Hepatocyte (in vitro differentiated cells): ENCODE measurements at regions not wholly inside any gene's neighbourhood (a gene's known extent, or its start where the extent isn't known, plus 50 kb on each side); places are given as distances from the start of the nearest gene placed in this dataset.

Experiments
- DNase-seq: peaks from one replicate; pipeline ENCODE4 v3.0.0-alpha.2; 2016; ENCODE audit warnings: low spot score
- H2AFZ ChIP-seq: fragments of 200-600 bp; sonication (generic); 2 replicates; pipeline ENCODE4 v1.6.0; 2016; ENCODE audit warnings: antibody characterized with exemption, mild to moderate bottlenecking
- H3K27ac ChIP-seq: fragments of 200-600 bp; sonication (generic); 2 replicates; pipeline ENCODE4 v1.5.1; 2016; ENCODE audit warnings: mild to moderate bottlenecking
- H3K27me3 ChIP-seq: fragments of 200-600 bp; sonication (generic); 2 replicates; pipeline ENCODE4 v1.6.1; 2016
- H3K36me3 ChIP-seq: fragments of 200-600 bp; sonication (generic); replicated peaks from 2 replicates; pipeline ENCODE4 v1.5.1; 2016; ENCODE audit warnings: low read depth; ENCODE audit not compliant: insufficient read depth
- H3K4me1 ChIP-seq: fragments of 200-600 bp; sonication (generic); 2 replicates; pipeline ENCODE4 v1.5.1; 2016; ENCODE audit warnings: mild to moderate bottlenecking, moderate library complexity; ENCODE audit not compliant: insufficient read depth
- H3K4me2 ChIP-seq: fragments of 200-600 bp; sonication (generic); 2 replicates; pipeline ENCODE4 v1.6.0; 2016
- H3K4me3 ChIP-seq: fragments of 200-600 bp; sonication (generic); 2 replicates; pipeline ENCODE4 v1.5.1; 2016; ENCODE audit warnings: mild to moderate bottlenecking
- H3K79me2 ChIP-seq: fragments of 200-600 bp; sonication (generic); 2 replicates; pipeline ENCODE4 v1.6.0; 2017; ENCODE audit warnings: mild to moderate bottlenecking
- H3K9me2 ChIP-seq: fragments of 200-600 bp; sonication (generic); replicated peaks from 2 replicates; pipeline ENCODE4 v1.6.0; 2017; ENCODE audit warnings: mild to moderate bottlenecking; ENCODE audit not compliant: insufficient read depth
- H3K9me3 ChIP-seq: fragments of 200-600 bp; sonication (generic); 2 replicates; pipeline ENCODE4 v1.5.1; 2016; ENCODE audit warnings: low read depth, mild to moderate bottlenecking
- H4K20me1 ChIP-seq: fragments of 200-600 bp; sonication (generic); 2 replicates; pipeline ENCODE4 v1.6.0; 2016; ENCODE audit warnings: mild to moderate bottlenecking; ENCODE audit not compliant: insufficient read depth, poor library complexity, severe bottlenecking
- CTCF ChIP-seq: fragments of 200-600 bp; sonication (generic); IDR thresholded peaks from 2 replicates; pipeline ENCODE4 v1.5.1; 2016; ENCODE audit warnings: antibody characterized with exemption, mild to moderate bottlenecking; ENCODE audit not compliant: poor library complexity
- EZH2 ChIP-seq: fragments of 200-600 bp; sonication (generic); IDR thresholded peaks from 2 replicates; pipeline ENCODE4 v1.6.1; 2016; ENCODE audit warnings: antibody characterized with exemption, mild to moderate bottlenecking, borderline replicate concordance
- EZH2phosphoT487 ChIP-seq: fragments of 200-600 bp; sonication (generic); IDR thresholded peaks from one replicate; pipeline ENCODE4 v1.6.1; 2018; ENCODE audit warnings: antibody characterized with exemption, mild to moderate bottlenecking, low read depth, moderate library complexity; ENCODE audit not compliant: unreplicated experiment, severe bottlenecking
- WGBS: methylation state at CpG from one replicate; pipeline ENCODE4 v1.1.6; 2016; ENCODE audit warnings: low lambda C conversion rate; ENCODE audit errors: missing lambda C conversion rate; 5-methylcytosine and 5-hydroxymethylcytosine counted together

DNA sequence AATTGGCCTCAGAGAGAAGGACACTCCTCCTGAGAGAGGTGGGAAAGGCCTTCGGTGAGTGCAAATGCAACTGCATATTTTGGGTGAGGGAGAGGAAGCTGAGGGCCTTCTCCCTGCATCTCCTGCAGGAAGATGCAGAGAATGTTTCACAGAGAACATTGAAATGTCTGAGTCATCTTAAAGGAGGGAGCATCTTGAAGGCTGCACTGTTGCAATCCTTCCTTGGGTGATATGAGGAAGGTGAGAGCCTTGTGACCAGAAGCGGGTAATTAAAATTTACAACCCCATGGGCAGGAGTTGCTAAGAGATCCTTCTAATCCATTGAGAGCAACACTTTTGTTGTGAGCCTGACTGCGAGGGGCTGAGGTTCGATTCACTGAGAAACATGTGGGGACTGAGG is 375.7 kb upstream of the MARCKS start:
- no peak overlapping the region for H3K4me3 ChIP-seq
- no peak overlapping the region for H3K4me2 ChIP-seq
- no peaks in the 10 kb centered on the region for H3K4me1 ChIP-seq
- H3K27me3 ChIP-seq, result no peaks in the 10 kb centered on the region
- H3K36me3 ChIP-seq, result no peaks in the 10 kb centered on the region
- H3K79me2 ChIP-seq, result no peaks in the 10 kb centered on the region
- H3K27ac ChIP-seq, result no peak overlapping the region
- peak; percentile 28 for DNase-seq
- no peak for TF ChIP-seq CTCF
- no peak for TF ChIP-seq EZH2phosphoT487
- no peak for TF ChIP-seq EZH2
- no peaks in the 10 kb centered on the region for H4K20me1 ChIP-seq
- no peaks in the 10 kb centered on the region for H3K9me3 ChIP-seq
- no peaks in the 10 kb centered on the region for H3K9me2 ChIP-seq
- WGBS, result 79% methylated on average over 4 of the region's 4 CpGs
- H2AFZ ChIP-seq, result no peak overlapping the region

- no peak for TF ChIP-seq EZH2phosphoT487
- no peak for TF ChIP-seq CTCF
- no peak for TF ChIP-seq EZH2
- DNase-seq, result no peak
- no peaks in the 10 kb centered on the region for H3K9me3 ChIP-seq
- no peaks in the 10 kb centered on the region for H3K27me3 ChIP-seq
- H3K4me1 ChIP-seq, result no peaks in the 10 kb centered on the region
- H3K4me3 ChIP-seq, result no peak overlapping the region
- no peaks in the 10 kb centered on the region for H3K36me3 ChIP-seq
- H3K9me2 ChIP-seq, result no peaks in the 10 kb centered on the region
- H3K27ac ChIP-seq, result no peak overlapping the region
- H4K20me1 ChIP-seq, result no peaks in the 10 kb centered on the region
- no peaks in the 10 kb centered on the region for H3K79me2 ChIP-seq
- no peak overlapping the region for H3K4me2 ChIP-seq
- no peak overlapping the region for H2AFZ ChIP-seq
Observed at GRCh38 chr6:113481910-113482309, 375.2 kb upstream of the MARCKS start.

- Histone ChIP-seq H3K4me2 (no peak overlapping the region), H3K4me3 (no peak overlapping the region), H3K4me1 (no peaks in the 10 kb centered on the region), H4K20me1 (no peaks in the 10 kb centered on the region), H3K36me3 (no peaks in the 10 kb centered on the region), H3K27ac (no peak overlapping the region), H2AFZ (no peak overlapping the region), H3K9me3 (no peaks in the 10 kb centered on the region), H3K9me2 (no peaks in the 10 kb centered on the region), H3K79me2 (no peaks in the 10 kb centered on the region), H3K27me3 (no peaks in the 10 kb centered on the region)
- 63% methylated on average over 3 of the region's 3 CpGs for WGBS
- DNase-seq, result no peak
- no peak for TF ChIP-seq EZH2phosphoT487
- TF ChIP-seq EZH2, result no peak
- no peak for TF ChIP-seq CTCF
Observed at GRCh38 chr6:113482771-113483170, 374.4 kb upstream of the MARCKS start.

GRCh38 chr6:113486199-113486598 is 370.9 kb upstream of the MARCKS start:
- no peak overlapping the region for H2AFZ ChIP-seq

More at GRCh38 chr6:113486199-113486598, 370.9 kb upstream of the MARCKS start:
- Histone ChIP-seq H3K4me1 (no peaks in the 10 kb centered on the region), H3K27ac (no peak overlapping the region), H3K36me3 (no peaks in the 10 kb centered on the region), H3K9me2 (no peaks in the 10 kb centered on the region), H3K79me2 (no peaks in the 10 kb centered on the region), H3K9me3 (no peaks in the 10 kb centered on the region), H3K4me2 (no peak overlapping the region), H4K20me1 (no peaks in the 10 kb centered on the region), H3K4me3 (no peak overlapping the region), H3K27me3 (no peaks in the 10 kb centered on the region)
- no peak for TF ChIP-seq EZH2
- no peak for TF ChIP-seq EZH2phosphoT487
- TF ChIP-seq CTCF, result no peak
- WGBS, result 71% methylated on average over 2 of the region's 2 CpGs
- DNase-seq, result peak; percentile 8
